HL-60 (cell line): ENCODE measurements at regions not wholly inside any gene's neighbourhood (a gene's known extent, or its start where the extent isn't known, plus 50 kb on each side); places are given as distances from the start of the nearest gene placed in this dataset.
A peak's percentile ranks its signal among the peaks of the same experiment; 100 is the strongest.

ENCODE experiments used
- DNase-seq, 2 experiments: peaks; one replicate each; pipeline ENCODE4 v3.0.0-alpha.2; 2010 to 2020; ENCODE audit warnings: low read depth in 1 of 2, low spot score in 1 of 2
- H3K27ac ChIP-seq: fragments of 250-450 bp; sonication (Bioruptor Pico); replicated peaks from 2 replicates; pipeline ENCODE4 v1.5.1; 2020; ENCODE audit warnings: mild to moderate bottlenecking, moderate library complexity
- H3K27me3 ChIP-seq: fragments of 250-450 bp; sonication (Bioruptor Pico); 2 replicates; pipeline ENCODE4 v1.5.1; 2021; ENCODE audit warnings: mild to moderate bottlenecking, moderate library complexity; ENCODE audit not compliant: insufficient read depth, poor library complexity, severe bottlenecking
- H3K4me3 ChIP-seq: replicated peaks from 2 replicates; pipeline ENCODE4 v1.5.1; 2011; ENCODE audit warnings: mild to moderate bottlenecking, control low read depth, low read length; ENCODE audit not compliant: insufficient read depth
- GABPA ChIP-seq: IDR thresholded peaks from 2 replicates; pipeline ENCODE4 v1.6.1; 2012; ENCODE audit warnings: low read depth
- POLR2AphosphoS5 ChIP-seq: IDR thresholded peaks from 2 replicates; pipeline ENCODE4 v1.6.1; 2012; ENCODE audit warnings: low read depth
- SPI1 ChIP-seq: IDR thresholded peaks from 2 replicates; pipeline ENCODE4 v1.6.1; 2012; ENCODE audit warnings: low read depth, mild to moderate bottlenecking, borderline replicate concordance
- TF ChIP-seq, protein P1 (sequence below): IDR thresholded peaks from 2 replicates; pipeline ENCODE4 v1.6.1; 2012; ENCODE audit warnings: low read depth; ENCODE audit not compliant: insufficient replicate concordance
- TF ChIP-seq, protein P2 (sequence below): IDR thresholded peaks from one replicate; pipeline ENCODE4 v1.5.1; 2011; ENCODE audit warnings: low read length, control low read depth, inconsistent platforms; ENCODE audit not compliant: insufficient read depth

DNA sequence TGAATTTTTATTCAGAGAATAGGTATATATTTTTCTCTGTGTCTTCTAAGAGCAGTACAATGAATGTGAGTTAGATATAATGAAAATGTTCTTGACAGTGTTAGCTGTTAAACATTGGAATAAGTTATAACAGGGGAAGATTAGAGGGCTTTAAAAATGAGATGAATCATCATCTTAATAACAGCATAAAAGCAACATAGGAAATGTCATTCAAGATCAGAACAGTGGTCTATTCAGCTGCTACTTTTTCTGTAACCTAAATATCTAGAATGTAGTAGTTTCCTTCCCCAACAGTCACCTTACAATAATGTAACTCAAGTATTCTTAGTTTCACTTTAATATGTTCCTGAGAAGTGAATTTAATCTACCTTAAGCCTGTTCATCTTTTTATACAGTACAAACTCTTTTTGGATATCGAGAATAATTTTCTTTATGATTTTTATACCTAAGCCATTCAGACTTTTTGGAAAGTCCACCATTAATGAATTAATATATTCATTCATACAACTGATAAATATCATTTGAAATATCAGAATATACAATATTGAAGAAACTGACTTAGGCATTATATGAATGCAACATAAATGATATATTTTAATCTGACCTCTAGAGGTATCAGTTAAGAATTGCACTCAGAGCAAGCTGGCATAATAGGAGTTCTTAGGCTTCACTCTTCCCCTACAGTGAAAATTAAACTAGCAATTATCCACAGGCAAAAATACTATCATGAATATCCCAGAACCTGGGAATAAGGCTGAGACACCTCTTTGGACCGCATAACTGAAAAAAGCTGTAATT, 66.1 kb upstream of the EDIL3 start:
- Histone ChIP-seq H3K4me3 (no peak overlapping the region), H3K27ac (no peak overlapping the region), H3K27me3 (no peaks in the 10 kb centered on the region)
- TF ChIP-seq, protein P1, sequence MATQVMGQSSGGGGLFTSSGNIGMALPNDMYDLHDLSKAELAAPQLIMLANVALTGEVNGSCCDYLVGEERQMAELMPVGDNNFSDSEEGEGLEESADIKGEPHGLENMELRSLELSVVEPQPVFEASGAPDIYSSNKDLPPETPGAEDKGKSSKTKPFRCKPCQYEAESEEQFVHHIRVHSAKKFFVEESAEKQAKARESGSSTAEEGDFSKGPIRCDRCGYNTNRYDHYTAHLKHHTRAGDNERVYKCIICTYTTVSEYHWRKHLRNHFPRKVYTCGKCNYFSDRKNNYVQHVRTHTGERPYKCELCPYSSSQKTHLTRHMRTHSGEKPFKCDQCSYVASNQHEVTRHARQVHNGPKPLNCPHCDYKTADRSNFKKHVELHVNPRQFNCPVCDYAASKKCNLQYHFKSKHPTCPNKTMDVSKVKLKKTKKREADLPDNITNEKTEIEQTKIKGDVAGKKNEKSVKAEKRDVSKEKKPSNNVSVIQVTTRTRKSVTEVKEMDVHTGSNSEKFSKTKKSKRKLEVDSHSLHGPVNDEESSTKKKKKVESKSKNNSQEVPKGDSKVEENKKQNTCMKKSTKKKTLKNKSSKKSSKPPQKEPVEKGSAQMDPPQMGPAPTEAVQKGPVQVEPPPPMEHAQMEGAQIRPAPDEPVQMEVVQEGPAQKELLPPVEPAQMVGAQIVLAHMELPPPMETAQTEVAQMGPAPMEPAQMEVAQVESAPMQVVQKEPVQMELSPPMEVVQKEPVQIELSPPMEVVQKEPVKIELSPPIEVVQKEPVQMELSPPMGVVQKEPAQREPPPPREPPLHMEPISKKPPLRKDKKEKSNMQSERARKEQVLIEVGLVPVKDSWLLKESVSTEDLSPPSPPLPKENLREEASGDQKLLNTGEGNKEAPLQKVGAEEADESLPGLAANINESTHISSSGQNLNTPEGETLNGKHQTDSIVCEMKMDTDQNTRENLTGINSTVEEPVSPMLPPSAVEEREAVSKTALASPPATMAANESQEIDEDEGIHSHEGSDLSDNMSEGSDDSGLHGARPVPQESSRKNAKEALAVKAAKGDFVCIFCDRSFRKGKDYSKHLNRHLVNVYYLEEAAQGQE, result no peak
- no peak for TF ChIP-seq GABPA
- TF ChIP-seq SPI1, result no peak
- TF ChIP-seq, protein P2, sequence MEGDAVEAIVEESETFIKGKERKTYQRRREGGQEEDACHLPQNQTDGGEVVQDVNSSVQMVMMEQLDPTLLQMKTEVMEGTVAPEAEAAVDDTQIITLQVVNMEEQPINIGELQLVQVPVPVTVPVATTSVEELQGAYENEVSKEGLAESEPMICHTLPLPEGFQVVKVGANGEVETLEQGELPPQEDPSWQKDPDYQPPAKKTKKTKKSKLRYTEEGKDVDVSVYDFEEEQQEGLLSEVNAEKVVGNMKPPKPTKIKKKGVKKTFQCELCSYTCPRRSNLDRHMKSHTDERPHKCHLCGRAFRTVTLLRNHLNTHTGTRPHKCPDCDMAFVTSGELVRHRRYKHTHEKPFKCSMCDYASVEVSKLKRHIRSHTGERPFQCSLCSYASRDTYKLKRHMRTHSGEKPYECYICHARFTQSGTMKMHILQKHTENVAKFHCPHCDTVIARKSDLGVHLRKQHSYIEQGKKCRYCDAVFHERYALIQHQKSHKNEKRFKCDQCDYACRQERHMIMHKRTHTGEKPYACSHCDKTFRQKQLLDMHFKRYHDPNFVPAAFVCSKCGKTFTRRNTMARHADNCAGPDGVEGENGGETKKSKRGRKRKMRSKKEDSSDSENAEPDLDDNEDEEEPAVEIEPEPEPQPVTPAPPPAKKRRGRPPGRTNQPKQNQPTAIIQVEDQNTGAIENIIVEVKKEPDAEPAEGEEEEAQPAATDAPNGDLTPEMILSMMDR, result peak; percentile 7
- no peak for TF ChIP-seq POLR2AphosphoS5
- DNase-seq, result no peak

DNA sequence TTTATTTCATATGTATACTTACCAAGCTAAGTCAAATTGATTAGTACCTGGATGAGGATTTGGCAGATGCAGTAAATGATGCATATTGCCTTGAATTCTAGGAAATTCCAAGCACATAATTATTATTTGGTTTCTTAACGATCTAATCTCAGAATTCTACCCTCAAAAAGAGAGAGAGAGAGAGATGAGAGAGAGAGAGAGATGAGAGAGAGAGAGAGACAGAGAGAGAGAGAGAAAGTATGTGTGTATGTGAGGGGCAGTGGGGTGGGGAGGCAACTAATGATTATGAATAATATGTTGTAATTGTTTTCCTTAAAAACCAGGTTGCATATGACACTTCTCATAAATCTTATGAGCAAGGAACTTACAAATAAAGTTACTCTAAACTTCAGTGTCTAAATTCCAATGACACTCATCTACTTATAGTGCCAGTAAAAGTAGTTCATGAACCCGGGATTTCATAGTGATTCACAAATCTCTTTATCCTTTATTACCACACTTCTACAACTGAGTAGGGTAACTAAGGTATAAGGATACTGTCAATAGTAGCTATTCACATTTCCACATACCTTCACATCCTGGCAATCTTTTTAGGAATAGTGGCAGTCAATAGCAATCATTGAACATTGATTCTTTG, 60.5 kb upstream of the EDIL3 start:
- TF ChIP-seq GABPA (no peak), SPI1 (no peak), POLR2AphosphoS5 (no peak)
- TF ChIP-seq, protein P2, result no peak
- TF ChIP-seq, protein P1, result no peak
- Histone ChIP-seq H3K27me3 (no peaks in the 10 kb centered on the region), H3K4me3 (no peak overlapping the region), H3K27ac (no peak overlapping the region)
- DNase-seq, result no peak

DNA sequence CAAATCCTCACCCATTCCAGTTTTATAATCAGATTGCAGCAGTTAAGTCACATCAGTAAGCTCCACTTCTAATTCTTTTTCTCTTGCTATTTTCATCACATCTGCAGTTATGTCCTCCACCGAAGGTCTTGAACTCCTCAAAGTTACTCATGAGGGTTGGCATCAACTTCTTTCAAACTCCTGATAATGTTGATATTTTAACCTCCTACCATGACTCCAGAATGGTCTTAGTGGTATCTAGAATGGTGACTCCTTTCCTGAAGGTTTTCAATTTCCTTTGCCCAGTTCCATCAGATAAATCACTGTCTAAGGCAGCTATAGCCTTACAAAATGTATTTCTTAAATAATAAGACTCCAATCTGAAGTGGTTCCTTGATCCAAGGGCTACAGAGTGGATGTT, 53.8 kb upstream of the EDIL3 start:
- no peak overlapping the region for H3K4me3 ChIP-seq
- TF ChIP-seq, protein P2, result no peak
- TF ChIP-seq GABPA, result no peak
- no peak for TF ChIP-seq POLR2AphosphoS5
- TF ChIP-seq SPI1, result no peak
- TF ChIP-seq, protein P1, result no peak
- no peak overlapping the region for H3K27ac ChIP-seq
- no peak for DNase-seq
- H3K27me3 ChIP-seq, result no peaks in the 10 kb centered on the region
